Stimulated activated CD4-positive, alpha-beta T cell treated with anti-CD3 and anti-CD28 coated beads, TNF-alpha, amount 100 ng/mL, for 24 hours (primary cell): ENCODE measurements at regions not wholly inside any gene's neighbourhood (a gene's known extent, or its start where the extent isn't known, plus 50 kb on each side); places are given as distances from the start of the nearest gene placed in this dataset.

Experiments
- DNase-seq, 3 experiments: peaks; one replicate each; pipeline ENCODE4 v3.0.0-alpha.2; 2020; ENCODE audit warnings: low read depth in 3 of 3

DNA sequence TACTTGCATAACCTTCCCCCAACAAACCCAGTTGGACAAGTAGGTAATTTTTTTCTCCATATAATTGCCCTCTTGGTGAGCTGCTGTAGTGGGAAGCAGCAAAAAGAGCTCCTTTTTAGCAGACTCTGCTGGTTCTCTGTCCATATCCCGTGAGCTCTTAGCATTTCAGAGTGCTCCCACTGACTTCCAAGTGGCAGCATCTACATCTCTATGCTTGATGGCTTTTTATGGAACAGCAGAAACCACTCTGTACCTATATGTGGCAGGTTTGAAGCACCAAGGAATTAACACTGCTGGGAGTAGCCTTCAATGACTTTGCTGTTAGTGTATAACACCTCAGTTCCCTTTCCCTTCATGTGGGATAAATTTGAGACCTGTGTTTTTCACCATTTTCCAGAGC lies 168.4 kb upstream of the NHS start:
- no peak for DNase-seq

DNA sequence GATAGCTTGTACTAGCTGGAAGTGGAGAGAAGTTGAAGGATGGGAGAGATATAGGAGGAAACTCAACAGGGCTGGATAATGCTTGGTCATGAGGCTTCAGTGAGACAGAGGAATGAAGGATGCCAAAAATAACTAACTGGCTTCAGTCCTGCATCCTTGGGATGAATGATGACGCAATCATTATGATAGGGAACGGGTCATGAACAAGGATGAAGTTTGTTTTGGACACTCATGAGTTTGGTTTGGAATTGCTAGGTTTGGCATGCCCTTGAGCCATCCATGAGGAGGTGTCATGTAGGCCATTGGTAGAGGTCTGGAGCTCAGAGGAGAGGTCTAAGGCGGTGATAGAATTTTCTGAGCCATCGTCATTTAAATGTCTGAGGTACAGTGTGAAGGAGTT lies 160.0 kb upstream of the NHS start:
- no peak for DNase-seq

DNA sequence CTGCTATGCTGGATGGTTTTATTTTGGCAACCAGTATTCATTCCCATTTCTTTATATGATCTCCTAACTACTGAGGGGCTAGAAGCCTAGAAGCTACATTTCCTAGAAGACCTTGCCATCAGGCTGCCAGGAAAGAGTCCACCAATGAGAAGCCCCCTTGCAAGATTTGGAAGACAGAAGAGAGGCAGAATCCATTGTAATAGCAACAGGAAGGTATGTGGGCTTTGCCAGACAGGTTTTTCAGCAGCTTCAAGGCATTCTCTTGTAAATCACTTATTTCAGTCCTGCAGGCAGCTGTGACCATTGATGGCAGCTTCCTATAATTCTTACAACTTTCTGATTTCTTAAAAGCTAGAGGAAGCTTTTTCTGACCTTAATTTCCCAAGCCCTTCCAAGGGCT lies 148.3 kb upstream of the NHS start:
- no peak for DNase-seq

DNA sequence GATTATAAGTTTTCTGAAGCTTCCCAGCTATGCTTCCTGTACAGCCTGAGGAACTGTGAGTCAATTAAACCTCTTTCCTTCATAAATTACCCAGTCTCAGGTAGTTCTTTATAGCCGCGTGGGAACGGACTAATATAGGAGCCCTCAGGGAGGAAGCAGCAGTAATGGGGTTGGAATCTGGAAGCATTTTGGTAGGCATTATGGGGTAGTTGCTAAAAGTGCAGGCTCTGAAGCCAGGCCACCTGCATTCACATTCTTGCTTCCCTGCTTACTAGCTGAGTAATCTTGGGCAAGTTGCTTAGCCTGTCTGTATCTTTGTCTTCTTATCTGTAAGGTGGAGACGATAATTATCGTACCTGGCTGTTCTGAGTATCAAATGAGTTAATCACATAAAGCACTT lies 137.9 kb upstream of the NHS start:
- no peak for DNase-seq

DNA sequence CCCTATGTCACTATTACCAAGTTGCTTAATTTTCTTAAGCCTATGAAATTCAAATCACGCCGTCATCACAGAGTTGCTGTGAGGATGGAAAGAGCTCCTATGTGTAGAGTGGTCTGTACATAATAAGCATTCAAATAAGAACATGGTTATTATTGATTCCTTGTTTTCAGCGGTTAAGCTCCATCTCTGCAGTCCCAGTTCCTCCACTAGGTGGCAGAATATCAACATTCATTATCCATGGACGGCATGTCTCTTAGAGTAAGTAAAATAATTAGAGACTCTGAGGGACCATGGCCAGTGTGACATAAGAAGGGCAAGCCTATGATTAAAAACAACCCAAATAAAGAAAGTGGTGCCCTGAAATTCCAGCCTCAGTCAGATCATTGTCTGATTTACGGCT lies 132.5 kb upstream of the NHS start:
- peak in 2 of 3 experiments; percentile 1 to 5 for DNase-seq

DNA sequence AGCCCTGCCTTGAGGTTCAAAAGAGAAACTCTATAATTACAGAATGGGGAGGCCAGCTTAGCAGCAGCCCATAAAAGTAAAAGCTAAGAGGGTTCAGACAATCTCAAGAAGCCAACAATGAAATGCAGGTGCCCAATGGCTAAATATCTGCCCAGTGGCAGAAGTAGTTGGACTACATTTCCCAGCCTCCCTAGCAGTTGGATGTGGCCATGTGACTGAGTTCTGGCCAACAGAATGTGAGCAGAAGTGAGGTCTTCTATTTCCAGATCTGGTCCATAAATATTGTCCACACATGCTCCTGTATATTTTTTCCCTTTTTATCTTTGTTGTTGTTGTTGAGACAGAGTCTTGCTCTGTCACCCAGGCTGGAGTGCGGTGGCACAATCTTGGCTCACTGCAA lies 127.9 kb upstream of the NHS start:
- DNase-seq = no peak

DNA sequence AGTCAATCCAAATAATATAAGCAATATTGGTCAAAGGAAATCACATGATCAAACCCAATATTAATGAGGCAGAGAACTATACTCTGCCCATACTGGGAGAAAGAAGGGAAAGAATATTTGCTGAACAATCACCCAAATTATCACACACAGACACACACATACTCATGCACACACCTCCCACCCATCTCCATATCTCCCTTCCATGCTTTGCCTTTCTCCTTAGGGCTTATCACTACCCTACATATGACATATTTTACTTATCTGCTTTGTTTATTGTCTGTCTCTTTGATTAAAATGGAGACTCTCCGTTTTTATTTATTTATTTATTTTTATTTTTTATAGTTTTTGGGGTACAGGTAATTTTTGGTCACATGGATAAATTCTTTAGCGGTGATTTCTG lies 112.9 kb upstream of the NHS start:
- no peak for DNase-seq

DNA sequence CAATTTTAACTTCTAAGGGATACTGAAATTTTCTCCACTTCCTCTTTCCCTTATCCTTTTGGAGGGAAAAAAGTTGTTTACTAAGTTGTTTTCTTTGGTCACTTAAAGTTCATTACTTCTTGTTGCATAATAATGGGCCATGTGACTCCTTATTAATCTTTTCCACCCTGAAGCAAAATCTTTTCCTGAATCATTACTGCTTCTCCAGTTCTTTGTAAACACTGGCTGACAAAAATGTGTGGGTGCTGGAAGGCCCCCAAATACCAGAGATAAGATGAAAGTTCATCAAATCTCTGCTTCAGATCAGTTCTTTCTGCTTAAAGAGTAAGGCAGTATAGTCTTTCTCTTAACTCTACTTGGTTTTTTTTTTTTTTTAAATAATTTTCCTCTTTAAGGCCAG lies 108.9 kb upstream of the NHS start:
- DNase-seq = no peak

DNA sequence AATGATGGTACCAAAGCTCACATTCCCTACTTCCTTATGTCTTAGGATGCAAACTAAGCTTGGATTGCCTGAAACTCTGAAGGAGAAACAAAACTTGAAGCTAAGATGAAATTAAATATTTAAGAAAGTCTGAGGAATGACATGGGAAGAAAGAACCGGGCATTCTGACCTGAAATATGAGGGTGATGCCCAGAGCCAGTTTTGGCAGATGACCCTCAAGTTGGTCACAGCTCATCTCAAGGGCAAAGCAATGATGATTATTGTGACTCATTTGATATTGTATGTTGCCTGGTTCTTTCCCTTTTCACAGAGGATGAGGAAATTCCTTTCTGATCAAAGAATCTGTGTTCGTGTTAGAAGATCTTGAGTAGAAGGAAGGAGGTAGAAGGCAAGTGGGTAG lies 96.0 kb upstream of the NHS start:
- DNase-seq = no peak

DNA sequence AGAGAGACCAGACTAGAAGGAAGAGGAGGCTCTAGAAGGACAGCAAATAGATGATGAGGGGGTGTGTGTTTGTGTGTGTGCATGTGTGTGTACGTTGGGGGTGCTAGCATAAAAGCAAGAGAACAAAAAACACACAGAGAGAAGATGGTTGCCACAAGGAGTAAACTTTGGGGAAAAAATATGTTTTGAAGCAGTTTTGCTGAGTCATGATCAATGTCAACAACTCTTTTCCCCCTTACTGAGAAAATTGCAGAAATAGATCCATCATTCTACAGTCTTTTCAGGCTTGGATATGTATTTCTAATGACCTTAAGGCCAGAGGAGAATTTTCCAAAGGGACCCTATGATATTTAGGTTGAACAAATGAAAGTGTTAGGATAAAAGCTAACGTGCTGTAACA lies 89.0 kb upstream of the NHS start:
- DNase-seq = no peak

DNA sequence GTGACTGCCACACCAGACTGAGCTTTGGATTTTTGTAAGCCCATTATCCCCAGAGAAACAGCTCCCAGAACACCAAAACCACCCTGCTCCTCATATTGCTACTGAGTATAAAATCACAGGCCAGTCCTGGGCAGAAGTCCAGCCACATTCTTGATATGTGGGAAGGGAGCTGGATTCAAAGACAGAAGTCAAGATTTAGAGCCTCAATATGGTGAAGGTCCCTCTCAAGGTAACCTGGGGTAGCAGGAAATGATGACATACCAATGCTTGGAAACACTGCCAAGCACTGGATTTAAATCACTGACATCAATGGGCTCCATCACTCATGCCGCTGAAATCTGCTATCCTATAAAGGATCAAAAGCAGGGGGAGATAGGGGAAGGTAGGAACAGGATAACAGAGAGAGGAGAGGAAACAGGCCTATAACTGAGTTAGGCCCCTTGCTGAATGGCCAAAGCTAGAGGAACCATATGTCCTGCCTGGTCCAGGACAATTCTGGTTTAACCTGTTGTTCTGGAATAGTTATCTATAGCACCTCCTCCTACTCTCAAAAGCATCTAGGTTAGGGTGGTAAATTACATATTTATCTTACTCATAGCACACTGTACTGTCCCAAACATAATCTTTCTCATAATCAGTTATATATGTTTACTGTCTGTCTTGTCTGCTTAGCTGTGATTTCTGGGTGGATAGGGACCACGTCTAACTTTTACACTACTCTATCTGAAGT lies 83.7 kb upstream of the NHS start:
- DNase-seq = no peak

DNA sequence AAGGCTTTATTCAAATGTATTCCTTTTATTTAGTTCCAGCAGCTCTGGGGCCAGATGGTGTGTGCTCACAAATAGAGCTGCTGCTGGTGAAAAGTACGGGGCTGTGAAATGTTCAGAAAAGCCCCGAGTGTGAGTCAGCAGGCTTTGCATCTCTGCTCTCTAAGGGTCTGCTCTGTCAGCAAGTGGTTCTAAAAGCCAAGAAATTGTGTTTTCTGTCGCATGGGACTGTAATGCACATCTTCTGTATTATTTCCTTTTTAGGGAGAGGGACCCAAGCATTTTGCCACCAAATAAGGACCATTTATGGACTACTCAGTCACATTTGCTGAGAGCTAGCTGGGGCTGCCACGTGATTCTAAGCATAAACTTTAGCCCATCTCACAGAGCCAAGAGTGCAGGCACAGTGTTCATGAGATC lies 82.9 kb upstream of the NHS start:
- DNase-seq = no peak

DNA sequence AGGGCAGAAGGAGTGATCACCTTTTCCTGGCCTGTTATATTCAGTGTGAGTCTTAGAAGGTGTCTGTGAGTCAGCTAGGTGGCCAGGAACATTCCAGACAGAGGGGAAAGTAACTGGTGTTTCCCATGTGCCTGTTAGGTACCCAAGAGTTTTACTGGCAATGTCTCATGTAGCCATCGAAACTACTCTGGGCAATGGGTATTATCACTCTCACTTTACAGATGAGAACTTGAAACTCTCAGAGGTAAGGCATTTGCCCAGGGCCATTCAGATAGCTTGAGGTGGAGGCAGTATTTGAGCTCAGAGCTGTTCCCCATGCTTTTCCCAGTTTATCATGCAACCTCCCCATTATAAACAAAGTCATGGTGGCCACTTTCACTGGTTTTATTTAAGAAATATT lies 80.4 kb upstream of the NHS start:
- no peak for DNase-seq

DNA sequence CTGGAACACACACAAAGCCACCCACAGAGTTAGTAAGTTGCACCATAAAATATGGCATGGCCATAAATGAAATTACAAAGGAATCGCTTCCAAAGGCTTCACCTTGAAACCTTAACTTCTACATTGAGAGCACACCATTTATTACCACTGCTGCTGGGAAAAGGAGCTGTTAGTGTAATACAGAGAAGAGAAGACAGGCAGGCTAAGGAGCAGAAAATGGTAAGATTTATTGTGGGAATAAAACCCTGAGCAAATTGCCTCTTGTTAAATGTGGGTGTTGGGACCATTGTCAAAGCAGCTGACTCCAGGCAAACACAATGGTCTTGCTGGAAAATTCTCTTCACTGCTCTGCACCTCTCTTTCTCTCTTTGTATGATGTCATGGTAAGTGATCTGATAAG lies 79.2 kb upstream of the NHS start:
- DNase-seq = no peak

DNA sequence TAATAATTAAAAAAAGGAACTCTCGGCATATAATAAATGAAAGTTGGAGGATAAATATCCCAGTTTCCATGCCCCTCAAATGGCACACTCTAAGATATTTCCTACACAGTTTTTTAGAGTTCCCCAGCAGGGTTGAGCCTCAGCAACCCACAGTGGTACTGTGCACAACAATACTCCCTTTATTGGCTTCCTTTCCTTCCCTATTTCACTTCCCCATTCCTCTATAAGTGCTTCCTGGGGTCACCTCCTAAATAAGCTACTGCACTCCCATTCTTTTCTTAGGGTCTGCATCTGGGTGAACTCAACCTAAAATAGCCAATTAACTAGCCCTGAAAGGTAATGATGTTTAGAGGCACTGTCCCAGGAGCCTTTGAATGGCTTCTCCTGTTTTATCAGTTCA lies 76.4 kb upstream of the NHS start:
- DNase-seq = no peak

DNA sequence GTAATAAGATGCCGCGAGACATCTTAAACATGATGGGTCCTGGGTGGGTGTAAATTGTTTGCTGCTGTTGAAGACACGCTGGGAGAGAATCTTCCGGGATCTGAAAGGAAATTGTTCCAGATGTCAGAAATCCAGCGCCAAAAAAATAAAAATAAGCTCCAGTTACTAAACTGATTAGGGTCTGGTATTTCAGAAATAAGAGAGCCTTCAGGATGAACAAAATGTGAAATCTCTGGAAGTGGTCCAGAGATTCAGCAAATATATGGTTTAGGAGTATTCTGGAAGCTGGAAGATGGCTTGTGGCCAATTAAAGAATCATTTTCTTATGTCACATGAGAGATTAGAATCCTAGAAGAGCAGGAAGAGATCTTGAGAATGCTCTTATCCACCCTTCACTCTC lies 75.8 kb upstream of the NHS start:
- no peak for DNase-seq

DNA sequence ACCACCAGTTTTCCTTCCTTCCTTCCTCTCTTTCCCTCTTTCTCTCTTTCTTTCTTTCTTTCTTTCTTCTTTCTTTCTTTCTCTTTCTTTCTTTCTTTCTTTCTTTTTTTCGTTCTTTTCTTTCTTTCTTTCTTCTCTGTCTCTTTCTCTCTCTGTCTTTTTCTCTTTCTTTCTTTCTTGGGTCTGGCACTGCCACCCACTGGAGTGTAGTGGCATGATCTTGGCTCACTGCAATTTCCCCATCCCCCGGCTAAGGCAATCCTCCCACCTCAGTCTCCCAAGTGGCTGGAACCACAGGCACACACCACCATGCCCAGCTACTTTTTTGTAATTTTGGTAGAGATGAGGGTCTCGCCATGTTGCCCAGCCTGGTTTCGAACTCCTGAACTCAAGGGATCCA lies 51.6 kb upstream of the NHS start:
- no peak for DNase-seq
